Astrocyte (in vitro differentiated cells and primary cell): ENCODE measurements at regions not wholly inside any gene's neighbourhood (a gene's known extent, or its start where the extent isn't known, plus 50 kb on each side); places are given as distances from the start of the nearest gene placed in this dataset.
A peak's percentile ranks its signal among the peaks of the same experiment; 100 is the strongest.

ENCODE experiments used
- DNase-seq: peaks from one replicate; pipeline ENCODE4 v3.0.0-alpha.2; 2010; ENCODE audit warnings: low read depth
- FAIRE-seq: peaks from 2 replicates; lab custom pipeline; 2011; peaks lifted over from hg19 to GRCh38; lab: Jason Lieb, UNC
- H2AFZ ChIP-seq: 2 replicates; pipeline ENCODE4 v1.6.0; 2012; ENCODE audit warnings: low read depth, low read length, inconsistent platforms
- H3K27ac ChIP-seq: 2 replicates; pipeline ENCODE4 v1.5.1; 2011; ENCODE audit warnings: low read depth, low read length, inconsistent platforms
- H3K27me3 ChIP-seq: 2 replicates; pipeline ENCODE4 v1.6.0; 2011; ENCODE audit warnings: low read length, inconsistent platforms; ENCODE audit not compliant: insufficient read depth
- H3K36me3 ChIP-seq: 2 replicates; pipeline ENCODE4 v1.5.1; 2011; ENCODE audit warnings: low read length, inconsistent platforms; ENCODE audit not compliant: insufficient read depth
- H3K4me1 ChIP-seq: 2 replicates; pipeline ENCODE4 v1.5.1; 2011; ENCODE audit warnings: low read length, inconsistent platforms; ENCODE audit not compliant: insufficient read depth
- H3K4me2 ChIP-seq: 2 replicates; pipeline ENCODE4 v1.6.0; 2012; ENCODE audit warnings: low read length, inconsistent platforms
- H3K4me3 ChIP-seq: 2 replicates; pipeline ENCODE4 v1.5.1; 2011; ENCODE audit warnings: low read depth, mild to moderate bottlenecking, low read length, inconsistent platforms; ENCODE audit not compliant: insufficient read depth
- H3K79me2 ChIP-seq: 2 replicates; pipeline ENCODE4 v1.6.0; 2012; ENCODE audit warnings: mild to moderate bottlenecking, low read length, inconsistent platforms; ENCODE audit not compliant: insufficient read depth
- H3K9ac ChIP-seq: 2 replicates; pipeline ENCODE4 v1.6.0; 2012; ENCODE audit warnings: mild to moderate bottlenecking, low read length, inconsistent platforms
- H3K9me3 ChIP-seq: 2 replicates; pipeline ENCODE4 v1.5.1; 2012; ENCODE audit warnings: low read depth, mild to moderate bottlenecking, low read length, inconsistent platforms; ENCODE audit not compliant: insufficient read depth
- H4K20me1 ChIP-seq: 2 replicates; pipeline ENCODE4 v1.6.0; 2012; ENCODE audit warnings: low read length, inconsistent platforms; ENCODE audit not compliant: insufficient read depth
- H3K27ac Mint-ChIP-seq: one replicate; pipeline ENCODE4 v1.8.0; 2021; ENCODE audit warnings: mild to moderate bottlenecking, mixed read lengths; ENCODE audit not compliant: unreplicated experiment
- H3K27me3 Mint-ChIP-seq: one replicate; pipeline ENCODE4 v1.8.0; 2021; ENCODE audit warnings: low read depth, mixed read lengths; ENCODE audit not compliant: unreplicated experiment
- H3K36me3 Mint-ChIP-seq: one replicate; pipeline ENCODE4 v1.8.0; 2021; ENCODE audit warnings: low read depth, mixed read lengths; ENCODE audit not compliant: unreplicated experiment
- H3K4me1 Mint-ChIP-seq: one replicate; pipeline ENCODE4 v1.8.0; 2021; ENCODE audit warnings: low read depth, mixed read lengths; ENCODE audit not compliant: unreplicated experiment
- H3K4me3 Mint-ChIP-seq: one replicate; pipeline ENCODE4 v1.8.0; 2021; ENCODE audit warnings: mild to moderate bottlenecking, moderate library complexity, mixed read lengths; ENCODE audit not compliant: unreplicated experiment
- H3K9me3 Mint-ChIP-seq: one replicate; pipeline ENCODE4 v1.8.0; 2021; ENCODE audit warnings: mild to moderate bottlenecking, mixed read lengths; ENCODE audit not compliant: unreplicated experiment
- EZH2 ChIP-seq: IDR thresholded peaks from 2 replicates; pipeline ENCODE4 v1.6.1; 2012; ENCODE audit warnings: mild to moderate bottlenecking, low read length, inconsistent platforms; ENCODE audit not compliant: insufficient read depth
- TF ChIP-seq, protein P1 (sequence below): IDR thresholded peaks from 2 replicates; pipeline ENCODE4 v1.5.1; 2011; ENCODE audit warnings: low read depth, mild to moderate bottlenecking, inconsistent platforms, low read length, moderate library complexity; ENCODE audit not compliant: insufficient read depth

DNA sequence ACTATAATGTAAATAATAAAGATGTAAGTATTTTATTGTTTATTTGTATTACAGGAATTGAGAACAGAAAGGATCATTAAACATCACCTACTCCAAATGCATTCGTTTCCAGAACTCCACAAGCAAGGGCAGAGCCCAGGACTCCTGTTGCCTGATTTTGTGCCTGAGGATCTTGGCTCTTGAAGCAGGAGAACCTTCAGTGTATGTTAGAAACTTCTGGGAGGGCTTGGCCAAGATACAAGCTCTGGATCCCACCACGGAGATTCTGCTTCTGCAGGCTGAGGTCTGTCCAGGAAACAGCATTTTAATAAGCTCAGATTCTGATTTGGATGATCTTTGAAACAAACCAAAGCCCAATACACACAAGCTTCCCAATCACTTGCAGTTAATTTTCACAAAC, 142.4 kb upstream of the SOX11 start:
- Mint-ChIP-seq H3K36me3 (no peaks in the 10 kb centered on the region), H3K27me3 (no peaks in the 10 kb centered on the region), H3K27ac (no peak overlapping the region), H3K4me1 (peaks cover 3% of the 10 kb centered on the region), H3K9me3 (peaks cover 3% of the 10 kb centered on the region), H3K4me3 (no peak overlapping the region)
- peaks cover 3% of the 10 kb centered on the region for H3K9me3 ChIP-seq
- no peaks in the 10 kb centered on the region for H3K36me3 ChIP-seq
- no peak overlapping the region for H3K4me2 ChIP-seq
- no peaks in the 10 kb centered on the region for H4K20me1 ChIP-seq
- TF ChIP-seq, protein P1, sequence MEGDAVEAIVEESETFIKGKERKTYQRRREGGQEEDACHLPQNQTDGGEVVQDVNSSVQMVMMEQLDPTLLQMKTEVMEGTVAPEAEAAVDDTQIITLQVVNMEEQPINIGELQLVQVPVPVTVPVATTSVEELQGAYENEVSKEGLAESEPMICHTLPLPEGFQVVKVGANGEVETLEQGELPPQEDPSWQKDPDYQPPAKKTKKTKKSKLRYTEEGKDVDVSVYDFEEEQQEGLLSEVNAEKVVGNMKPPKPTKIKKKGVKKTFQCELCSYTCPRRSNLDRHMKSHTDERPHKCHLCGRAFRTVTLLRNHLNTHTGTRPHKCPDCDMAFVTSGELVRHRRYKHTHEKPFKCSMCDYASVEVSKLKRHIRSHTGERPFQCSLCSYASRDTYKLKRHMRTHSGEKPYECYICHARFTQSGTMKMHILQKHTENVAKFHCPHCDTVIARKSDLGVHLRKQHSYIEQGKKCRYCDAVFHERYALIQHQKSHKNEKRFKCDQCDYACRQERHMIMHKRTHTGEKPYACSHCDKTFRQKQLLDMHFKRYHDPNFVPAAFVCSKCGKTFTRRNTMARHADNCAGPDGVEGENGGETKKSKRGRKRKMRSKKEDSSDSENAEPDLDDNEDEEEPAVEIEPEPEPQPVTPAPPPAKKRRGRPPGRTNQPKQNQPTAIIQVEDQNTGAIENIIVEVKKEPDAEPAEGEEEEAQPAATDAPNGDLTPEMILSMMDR, result no peak
- no peak for TF ChIP-seq EZH2
- no peak overlapping the region for H3K4me3 ChIP-seq
- peaks cover 16% of the 10 kb centered on the region for H3K4me1 ChIP-seq
- FAIRE-seq, result no peak
- H2AFZ ChIP-seq, result no peak overlapping the region
- H3K27ac ChIP-seq, result peak overlapping the region; percentile 54
- H3K79me2 ChIP-seq, result no peaks in the 10 kb centered on the region
- no peak for DNase-seq
- H3K9ac ChIP-seq, result no peak overlapping the region
- H3K27me3 ChIP-seq, result no peaks in the 10 kb centered on the region

DNA sequence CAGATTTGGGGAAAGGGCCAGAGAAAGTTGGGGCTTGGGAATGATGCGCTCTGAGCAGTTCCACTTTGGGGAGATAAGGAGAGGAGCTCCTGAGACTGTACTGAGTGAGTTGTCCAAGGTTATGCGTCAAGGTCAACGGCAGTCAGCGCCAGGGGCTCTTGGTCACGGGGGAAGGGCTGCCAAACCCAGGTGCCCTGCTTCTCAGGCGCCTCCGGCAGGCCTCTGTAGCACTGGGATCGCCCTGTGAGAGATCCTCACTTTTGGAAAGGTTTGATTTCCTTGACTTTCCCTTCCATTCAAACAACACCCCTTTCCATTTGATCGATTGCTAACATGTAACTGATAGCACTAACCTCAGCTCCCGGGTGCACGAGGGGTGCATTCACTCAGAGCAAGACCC, 136.5 kb upstream of the SOX11 start:
- no peak overlapping the region for H3K4me3 Mint-ChIP-seq
- DNase-seq (no peak), FAIRE-seq (no peak)
- no peaks in the 10 kb centered on the region for H3K36me3 Mint-ChIP-seq
- TF ChIP-seq, protein P1, result no peak
- TF ChIP-seq EZH2, result no peak
- Histone ChIP-seq H3K4me3 (no peak overlapping the region), H2AFZ (no peak overlapping the region), H4K20me1 (no peaks in the 10 kb centered on the region), H3K79me2 (no peaks in the 10 kb centered on the region), H3K9ac (no peak overlapping the region), H3K4me2 (no peak overlapping the region), H3K4me1 (peaks cover 2% of the 10 kb centered on the region), H3K27me3 (no peaks in the 10 kb centered on the region), H3K9me3 (no peaks in the 10 kb centered on the region), H3K36me3 (no peaks in the 10 kb centered on the region), H3K27ac (no peak overlapping the region)
- H3K27me3 Mint-ChIP-seq, result peaks cover 3% of the 10 kb centered on the region
- peaks cover 2% of the 10 kb centered on the region for H3K9me3 Mint-ChIP-seq
- H3K4me1 Mint-ChIP-seq, result no peaks in the 10 kb centered on the region
- H3K27ac Mint-ChIP-seq, result no peak overlapping the region

DNA sequence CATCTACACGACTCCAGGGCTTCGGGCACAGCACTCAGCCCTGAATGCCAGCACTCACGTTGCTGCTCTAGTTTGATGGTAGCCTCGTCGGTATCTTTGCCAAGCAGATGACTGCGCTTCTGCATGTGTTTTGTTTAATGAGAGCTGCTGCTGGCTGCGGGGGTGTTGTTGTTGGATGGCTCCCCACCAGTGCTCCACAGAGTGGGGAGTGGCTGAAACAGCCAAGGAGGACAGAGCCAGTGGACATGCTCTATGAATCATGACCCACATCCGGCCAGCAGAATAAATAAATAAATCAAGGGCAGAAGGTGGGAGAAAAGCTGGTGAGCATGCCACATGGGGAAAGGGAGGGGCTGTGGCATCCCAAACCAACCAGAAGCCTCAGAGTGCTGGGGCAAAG, 131.2 kb upstream of the SOX11 start:
- H2AFZ ChIP-seq, result no peak overlapping the region
- Mint-ChIP-seq H3K36me3 (no peaks in the 10 kb centered on the region), H3K9me3 (no peaks in the 10 kb centered on the region), H3K27ac (no peak overlapping the region), H3K4me3 (no peak overlapping the region), H3K4me1 (no peaks in the 10 kb centered on the region), H3K27me3 (peaks cover under 1% of the 10 kb centered on the region)
- peak overlapping the region; percentile 16 for H3K27ac ChIP-seq
- H3K36me3 ChIP-seq, result no peaks in the 10 kb centered on the region
- peak overlapping the region; percentile 80 for H3K4me2 ChIP-seq
- H3K9me3 ChIP-seq, result no peaks in the 10 kb centered on the region
- H3K27me3 ChIP-seq, result no peaks in the 10 kb centered on the region
- H3K4me1 ChIP-seq, result peaks cover 9% of the 10 kb centered on the region
- peak; percentile 65 for FAIRE-seq
- peak overlapping the region; percentile 31 for H3K4me3 ChIP-seq
- H3K79me2 ChIP-seq, result no peaks in the 10 kb centered on the region
- TF ChIP-seq, protein P1, result no peak
- no peak for TF ChIP-seq EZH2
- no peaks in the 10 kb centered on the region for H4K20me1 ChIP-seq
- H3K9ac ChIP-seq, result no peak overlapping the region
- peak; percentile 92 for DNase-seq
